ENCODE measurements at regions not wholly inside any gene's neighbourhood (a gene's known extent, or its start where the extent isn't known, plus 50 kb on each side); places are given as distances from the start of the nearest gene placed in this dataset.

DNA sequence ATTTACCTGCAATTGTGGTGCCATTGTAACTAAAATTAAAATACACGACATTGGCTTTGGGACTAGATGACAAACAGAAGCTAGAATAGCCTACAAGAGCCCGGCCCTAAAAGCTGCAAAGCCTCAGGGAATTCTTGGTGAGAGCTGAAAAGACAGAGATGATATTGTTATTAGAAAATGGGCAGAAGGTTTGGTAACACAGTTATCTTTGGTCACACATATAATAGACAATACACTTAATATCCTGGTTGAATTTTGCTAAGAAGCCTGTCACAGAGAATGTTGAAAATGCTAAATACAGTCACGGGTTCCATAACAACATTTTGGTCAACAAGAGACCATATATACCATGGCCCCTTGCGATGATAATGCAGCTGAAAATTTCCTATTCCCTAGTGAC is 157.3 kb upstream of the CDH19 start:
- Histone ChIP-seq H3K27ac (ENCODE audit: low read depth in 1 of 2, low read length in 2 of 2) (no peak overlapping the region), H3K9ac (ENCODE audit: insufficient read depth, low read length, poor library complexity, severe bottlenecking) (no peak overlapping the region), H3K4me1 (ENCODE audit: control insufficient read depth in 1 of 2, insufficient read depth in 2 of 2, low read length in 2 of 2) (no peaks in the 10 kb centered on the region), H4K20me1 (ENCODE audit: insufficient read depth, low read length) (no peaks in the 10 kb centered on the region), H3K4me2 (replicated peaks; ENCODE audit: extremely low read depth, low read length, poor library complexity, severe bottlenecking) (no peak overlapping the region), H3K36me3 (replicated peaks in 1 of 2; ENCODE audit: control insufficient read depth in 1 of 2, insufficient read depth in 2 of 2, low read length in 2 of 2) (no peaks in the 10 kb centered on the region), H3K79me2 (ENCODE audit: insufficient read depth, low read length) (no peaks in the 10 kb centered on the region), H3K27me3 (ENCODE audit: control insufficient read depth in 2 of 2, insufficient read depth in 2 of 2, low read length in 2 of 2) (no peaks in the 10 kb centered on the region), H3K9me3 (replicated peaks in 1 of 2; ENCODE audit: control insufficient read depth in 1 of 2, insufficient read depth in 1 of 2, low read length in 2 of 2) (no peaks in the 10 kb centered on the region), H3K4me3 (replicated peaks in 1 of 3; ENCODE audit: low read depth in 2 of 3, low read length in 3 of 3) (no peak overlapping the region), H2AFZ (ENCODE audit: insufficient read depth, low read depth, low read length, poor library complexity, severe bottlenecking) (no peak overlapping the region)
- no peak overlapping the region for H3K27ac Mint-ChIP-seq
- no peaks in the 10 kb centered on the region for H3K36me3 Mint-ChIP-seq
- WGBS (ENCODE audit: insufficient coverage): 100% methylated on average over 1 of the region's 4 CpGs
- H3K4me1 Mint-ChIP-seq: no peaks in the 10 kb centered on the region
- TF ChIP-seq CTCF (IDR thresholded peaks at IDR 0.05): no peak
- peaks cover 0 to 2% (median 1%) of the 10 kb centered on the region in 3 donors for H3K27me3 Mint-ChIP-seq (ENCODE audit: low read depth in 3 of 3)
- DNase-seq: no peak
- peaks cover 0 to 1% (median 0%) of the 10 kb centered on the region in 7 donors for H3K9me3 Mint-ChIP-seq
- H3K4me3 Mint-ChIP-seq: no peak overlapping the region
- intact Hi-C loops (cut with micrococcal nuclease): no loop called here

DNA sequence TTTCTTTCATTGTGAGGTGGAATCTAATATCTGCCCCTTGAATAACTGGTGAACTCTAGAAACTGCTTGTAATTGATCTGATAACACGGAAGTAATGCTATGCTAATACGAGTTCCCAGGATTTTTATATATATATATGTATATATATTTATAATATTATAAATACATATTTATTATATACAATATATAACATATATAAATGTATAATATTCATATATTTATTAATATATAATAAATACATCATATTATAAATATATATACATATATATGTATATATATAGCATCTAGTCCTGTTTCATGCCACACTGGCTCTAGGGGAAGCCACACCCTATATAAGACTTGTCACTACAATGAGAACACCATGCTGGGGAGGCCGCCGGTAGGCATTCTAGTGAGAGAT is 156.7 kb upstream of the CDH19 start:
- DNase-seq: no peak
- Mint-ChIP-seq H3K4me3 (no peak overlapping the region), H3K4me1 (no peaks in the 10 kb centered on the region), H3K27me3 (ENCODE audit: low read depth in 3 of 3) (peaks cover 0 to 2% (median 1%) of the 10 kb centered on the region in 3 donors), H3K27ac (no peak overlapping the region), H3K36me3 (no peaks in the 10 kb centered on the region), H3K9me3 (peaks cover 0 to 1% (median 0%) of the 10 kb centered on the region in 7 donors)
- no peaks in the 10 kb centered on the region for H3K27me3 ChIP-seq (ENCODE audit: control insufficient read depth in 2 of 2, insufficient read depth in 2 of 2, low read length in 2 of 2)
- intact Hi-C loops (cut with micrococcal nuclease): no loop called here
- no peak overlapping the region for H3K4me3 ChIP-seq (replicated peaks in 1 of 3; ENCODE audit: low read depth in 2 of 3, low read length in 3 of 3)
- no peaks in the 10 kb centered on the region for H3K79me2 ChIP-seq (ENCODE audit: insufficient read depth, low read length)
- no peaks in the 10 kb centered on the region for H4K20me1 ChIP-seq (ENCODE audit: insufficient read depth, low read length)
- WGBS (ENCODE audit: insufficient coverage): no CpG with 5 or more reads among the region's 4 CpGs
- H2AFZ ChIP-seq (ENCODE audit: insufficient read depth, low read depth, low read length, poor library complexity, severe bottlenecking): no peak overlapping the region
- no peaks in the 10 kb centered on the region for H3K4me1 ChIP-seq (ENCODE audit: control insufficient read depth in 1 of 2, insufficient read depth in 2 of 2, low read length in 2 of 2)
- no peak for TF ChIP-seq CTCF (IDR thresholded peaks at IDR 0.05)
- H3K36me3 ChIP-seq (replicated peaks in 1 of 2; ENCODE audit: control insufficient read depth in 1 of 2, insufficient read depth in 2 of 2, low read length in 2 of 2): no peaks in the 10 kb centered on the region
- H3K9me3 ChIP-seq (replicated peaks in 1 of 2; ENCODE audit: control insufficient read depth in 1 of 2, insufficient read depth in 1 of 2, low read length in 2 of 2): no peaks in the 10 kb centered on the region
- H3K4me2 ChIP-seq (replicated peaks; ENCODE audit: extremely low read depth, low read length, poor library complexity, severe bottlenecking): no peak overlapping the region
- H3K27ac ChIP-seq (ENCODE audit: low read depth in 1 of 2, low read length in 2 of 2): no peak overlapping the region
- no peak overlapping the region for H3K9ac ChIP-seq (ENCODE audit: insufficient read depth, low read length, poor library complexity, severe bottlenecking)
